Endothelial cell of umbilical vein (primary cell): ENCODE measurements at regions not wholly inside any gene's neighbourhood (a gene's known extent, or its start where the extent isn't known, plus 50 kb on each side); places are given as distances from the start of the nearest gene placed in this dataset.

ENCODE experiments used
- EZH2 ChIP-seq: IDR thresholded peaks from 2 replicates; pipeline ENCODE4 v1.6.1; 2012; ENCODE audit warnings: borderline replicate concordance, low read depth, mild to moderate bottlenecking, moderate library complexity, low read length, inconsistent platforms; ENCODE audit not compliant: severe bottlenecking
- FOS ChIP-seq: IDR thresholded peaks from 2 replicates; pipeline ENCODE4 v1.6.1; 2011; ENCODE audit warnings: mild to moderate bottlenecking, low read length, moderate library complexity, borderline replicate concordance; ENCODE audit not compliant: insufficient read depth
- GATA2 ChIP-seq: IDR thresholded peaks from 2 replicates; pipeline ENCODE4 v1.7.0; 2011; ENCODE audit warnings: low read depth, mild to moderate bottlenecking, moderate library complexity, mixed read lengths, low read length; ENCODE audit not compliant: insufficient read length, insufficient read depth
- JUN ChIP-seq: IDR thresholded peaks from 2 replicates; pipeline ENCODE4 v1.6.1; 2011; ENCODE audit warnings: borderline replicate concordance, low read depth; ENCODE audit not compliant: insufficient read length, insufficient read depth
- MAX ChIP-seq: IDR thresholded peaks from 2 replicates; pipeline ENCODE4 v1.6.1; 2011; ENCODE audit not compliant: insufficient read depth, insufficient read length
- MYC ChIP-seq: IDR thresholded peaks from one replicate; pipeline ENCODE4 v1.6.1; 2011; ENCODE audit warnings: mild to moderate bottlenecking, low read depth, low read length
- POLR2A ChIP-seq: IDR thresholded peaks from 2 replicates; pipeline ENCODE4 v1.6.1; 2012; ENCODE audit warnings: low read depth, mild to moderate bottlenecking, control low read depth, low read length
- POLR2AphosphoS5 ChIP-seq: IDR thresholded peaks from 2 replicates; pipeline ENCODE4 v1.6.1; 2012; ENCODE audit warnings: low read depth, mild to moderate bottlenecking, control low read depth, low read length, moderate library complexity; ENCODE audit not compliant: insufficient read depth
- TF ChIP-seq, protein P1 (sequence below), 2 donors: IDR thresholded peaks; 1 replicate in 1 of 2; 2 replicates in 1 of 2; pipeline ENCODE4 v1.5.1; 2011; ENCODE audit warnings: low read length in 2 of 2, mild to moderate bottlenecking in 2 of 2, moderate library complexity in 2 of 2, control low read depth in 1 of 2, inconsistent platforms in 1 of 2, low read depth in 1 of 2; ENCODE audit not compliant: insufficient read depth in 1 of 2; ENCODE audit errors: extremely low read depth in 1 of 2

- TF ChIP-seq, protein P1, sequence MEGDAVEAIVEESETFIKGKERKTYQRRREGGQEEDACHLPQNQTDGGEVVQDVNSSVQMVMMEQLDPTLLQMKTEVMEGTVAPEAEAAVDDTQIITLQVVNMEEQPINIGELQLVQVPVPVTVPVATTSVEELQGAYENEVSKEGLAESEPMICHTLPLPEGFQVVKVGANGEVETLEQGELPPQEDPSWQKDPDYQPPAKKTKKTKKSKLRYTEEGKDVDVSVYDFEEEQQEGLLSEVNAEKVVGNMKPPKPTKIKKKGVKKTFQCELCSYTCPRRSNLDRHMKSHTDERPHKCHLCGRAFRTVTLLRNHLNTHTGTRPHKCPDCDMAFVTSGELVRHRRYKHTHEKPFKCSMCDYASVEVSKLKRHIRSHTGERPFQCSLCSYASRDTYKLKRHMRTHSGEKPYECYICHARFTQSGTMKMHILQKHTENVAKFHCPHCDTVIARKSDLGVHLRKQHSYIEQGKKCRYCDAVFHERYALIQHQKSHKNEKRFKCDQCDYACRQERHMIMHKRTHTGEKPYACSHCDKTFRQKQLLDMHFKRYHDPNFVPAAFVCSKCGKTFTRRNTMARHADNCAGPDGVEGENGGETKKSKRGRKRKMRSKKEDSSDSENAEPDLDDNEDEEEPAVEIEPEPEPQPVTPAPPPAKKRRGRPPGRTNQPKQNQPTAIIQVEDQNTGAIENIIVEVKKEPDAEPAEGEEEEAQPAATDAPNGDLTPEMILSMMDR (IDR thresholded peaks at IDR 0.05; ENCODE audit: extremely low read depth in 1 of 2, insufficient read depth in 1 of 2, low read depth in 1 of 2, low read length in 2 of 2), result no peak
- no peak for TF ChIP-seq POLR2AphosphoS5
- no peak for TF ChIP-seq POLR2A
- no peak for TF ChIP-seq EZH2
- TF ChIP-seq MYC, result no peak
- TF ChIP-seq JUN, result no peak
- no peak for TF ChIP-seq FOS
- TF ChIP-seq GATA2, result no peak
- TF ChIP-seq MAX, result no peak
Measured at GRCh38 chrX:122078079-122078478, 1030.7 kb downstream of the GLUD2 start.
